ENCODE measurements at regions not wholly inside any gene's neighbourhood (a gene's known extent, or its start where the extent isn't known, plus 50 kb on each side); places are given as distances from the start of the nearest gene placed in this dataset.
"Not testable (repeated sequence)": the region's sequence is repeated elsewhere in the genome, so short reads cannot be mapped to it uniquely, and the experiment has no call there.

GRCh38 chr13:90510319-90510718 lies 837.2 kb upstream of the MIR17HG start:
- no peak for DNase-seq

- DNase-seq: no peak
These were observed 835.6 kb upstream of the MIR17HG start for GRCh38 chr13:90511903-90512302.

GRCh38 chr13:90514712-90515111 lies 832.8 kb upstream of the MIR17HG start:
- not testable (repeated sequence) for DNase-seq

- no peak for DNase-seq
These were observed 829.1 kb upstream of the MIR17HG start for GRCh38 chr13:90518417-90518816.

- no peak for DNase-seq
These were observed 828.3 kb upstream of the MIR17HG start for GRCh38 chr13:90519157-90519556.

GRCh38 chr13:90526711-90527110 lies 820.8 kb upstream of the MIR17HG start:
- no peak for DNase-seq

- DNase-seq: no peak
These were observed 815.7 kb upstream of the MIR17HG start for GRCh38 chr13:90531744-90532143.

- no peak for DNase-seq
These were observed 814.5 kb upstream of the MIR17HG start for GRCh38 chr13:90532861-90533492.

- DNase-seq: no peak
These were observed 813.6 kb upstream of the MIR17HG start for GRCh38 chr13:90533866-90534265.

- no peak for DNase-seq
These were observed 812.7 kb upstream of the MIR17HG start for GRCh38 chr13:90534617-90535370.

GRCh38 chr13:90535421-90535820 lies 812.1 kb upstream of the MIR17HG start:
- DNase-seq: no peak

GRCh38 chr13:90538063-90538462 lies 809.4 kb upstream of the MIR17HG start:
- DNase-seq: no peak

- DNase-seq: no peak
These were observed 806.1 kb upstream of the MIR17HG start for GRCh38 chr13:90541346-90541745.

GRCh38 chr13:90542959-90543505 lies 804.5 kb upstream of the MIR17HG start:
- DNase-seq: no peak

GRCh38 chr13:90545070-90545840 lies 802.2 kb upstream of the MIR17HG start:
- no peak for DNase-seq

GRCh38 chr13:90547272-90547790 lies 800.2 kb upstream of the MIR17HG start:
- DNase-seq: no peak

GRCh38 chr13:90551253-90551652 lies 796.2 kb upstream of the MIR17HG start:
- DNase-seq: no peak

- DNase-seq: no peak
These were observed 794.8 kb upstream of the MIR17HG start for GRCh38 chr13:90552702-90553101.

- DNase-seq: no peak
These were observed 794.3 kb upstream of the MIR17HG start for GRCh38 chr13:90553159-90553558.

- no peak for DNase-seq
These were observed 789.9 kb upstream of the MIR17HG start for GRCh38 chr13:90557626-90558025.

- peak; percentile 35 for DNase-seq
These were observed 785.0 kb upstream of the MIR17HG start for GRCh38 chr13:90562443-90562842.

- no peak for DNase-seq
These were observed 783.4 kb upstream of the MIR17HG start for GRCh38 chr13:90564096-90564495.

GRCh38 chr13:90564566-90564965 lies 782.9 kb upstream of the MIR17HG start:
- no peak for DNase-seq

Data from DMS79 treated with DMSO at 0.1 percent for 48 hours (cell line).